Mesendoderm (in vitro differentiated cells): ENCODE measurements at regions not wholly inside any gene's neighbourhood (a gene's known extent, or its start where the extent isn't known, plus 50 kb on each side); places are given as distances from the start of the nearest gene placed in this dataset.

Source experiments
- DNase-seq: peaks from one replicate; pipeline ENCODE4 v3.0.0; 2013
- H2AK5ac ChIP-seq: 2 replicates; pipeline ENCODE4 v1.6.1; 2013; ENCODE audit warnings: low read length, inconsistent platforms
- H2BK120ac ChIP-seq: 2 replicates; pipeline ENCODE4 v1.6.1; 2013; ENCODE audit warnings: low read depth, mild to moderate bottlenecking, low read length, moderate library complexity, mixed read lengths
- H2BK15ac ChIP-seq: replicated peaks from 2 replicates; pipeline ENCODE4 v1.6.1; 2013; ENCODE audit warnings: low read depth, mild to moderate bottlenecking, moderate library complexity
- H2BK5ac ChIP-seq: 2 replicates; pipeline ENCODE4 v1.6.1; 2013; ENCODE audit warnings: low read length, inconsistent platforms
- H3K18ac ChIP-seq: 2 replicates; pipeline ENCODE4 v1.6.1; 2013; ENCODE audit warnings: mild to moderate bottlenecking, low read length, mixed read lengths
- H3K23ac ChIP-seq: one replicate; pipeline ENCODE4 v1.6.1; 2013; ENCODE audit warnings: low read length
- H3K27ac ChIP-seq: 2 replicates; pipeline ENCODE4 v1.5.1; 2013; ENCODE audit warnings: low read depth, mild to moderate bottlenecking, inconsistent platforms, low read length, moderate library complexity
- H3K27me3 ChIP-seq: 2 replicates; pipeline ENCODE4 v1.6.1; 2013; ENCODE audit warnings: low read length, control low read depth, mild to moderate bottlenecking, inconsistent platforms; ENCODE audit not compliant: insufficient read depth, poor library complexity
- H3K36me3 ChIP-seq: 2 replicates; pipeline ENCODE4 v1.6.1; 2013; ENCODE audit warnings: low read length, inconsistent platforms; ENCODE audit not compliant: control insufficient read depth, insufficient read depth
- H3K4ac ChIP-seq: one replicate; pipeline ENCODE4 v1.6.1; 2013; ENCODE audit warnings: low read depth, mild to moderate bottlenecking, low read length, moderate library complexity
- H3K4me1 ChIP-seq: 2 replicates; pipeline ENCODE4 v1.6.1; 2013; ENCODE audit warnings: low read depth, low read length, inconsistent platforms; ENCODE audit not compliant: control insufficient read depth
- H3K4me2 ChIP-seq: 2 replicates; pipeline ENCODE4 v1.6.1; 2013; ENCODE audit warnings: low read length
- H3K4me3 ChIP-seq: 2 replicates; pipeline ENCODE4 v1.5.1; 2013; ENCODE audit warnings: mild to moderate bottlenecking, low read length
- H3K56ac ChIP-seq: one replicate; pipeline ENCODE4 v1.6.1; 2013; ENCODE audit warnings: low read length
- H3K79me1 ChIP-seq: 2 replicates; pipeline ENCODE4 v1.6.1; 2013; ENCODE audit warnings: low read length, inconsistent platforms
- H3K79me2 ChIP-seq: 2 replicates; pipeline ENCODE4 v1.6.1; 2013; ENCODE audit warnings: mild to moderate bottlenecking, low read length; ENCODE audit not compliant: control insufficient read depth, insufficient read depth
- H3K9ac ChIP-seq: 2 replicates; pipeline ENCODE4 v1.6.1; 2013; ENCODE audit warnings: low read length, inconsistent platforms
- H4K5ac ChIP-seq: one replicate; pipeline ENCODE4 v1.6.1; 2013; ENCODE audit warnings: low read length
- H4K8ac ChIP-seq: one replicate; pipeline ENCODE4 v1.6.1; 2013; ENCODE audit warnings: low read depth, mild to moderate bottlenecking, control low read depth, low read length, moderate library complexity
- WGBS: extraction: QIAGEN DNeasy Blood & Tissue Kit; methylation state at CpG from one replicate; pipeline ENCODE4 v1.1.7; 2013; ENCODE audit warnings: low lambda C conversion rate, missing lambda C conversion rate; ENCODE audit not compliant: insufficient coverage; ENCODE audit errors: extremely low coverage; 5-methylcytosine and 5-hydroxymethylcytosine counted together

DNA sequence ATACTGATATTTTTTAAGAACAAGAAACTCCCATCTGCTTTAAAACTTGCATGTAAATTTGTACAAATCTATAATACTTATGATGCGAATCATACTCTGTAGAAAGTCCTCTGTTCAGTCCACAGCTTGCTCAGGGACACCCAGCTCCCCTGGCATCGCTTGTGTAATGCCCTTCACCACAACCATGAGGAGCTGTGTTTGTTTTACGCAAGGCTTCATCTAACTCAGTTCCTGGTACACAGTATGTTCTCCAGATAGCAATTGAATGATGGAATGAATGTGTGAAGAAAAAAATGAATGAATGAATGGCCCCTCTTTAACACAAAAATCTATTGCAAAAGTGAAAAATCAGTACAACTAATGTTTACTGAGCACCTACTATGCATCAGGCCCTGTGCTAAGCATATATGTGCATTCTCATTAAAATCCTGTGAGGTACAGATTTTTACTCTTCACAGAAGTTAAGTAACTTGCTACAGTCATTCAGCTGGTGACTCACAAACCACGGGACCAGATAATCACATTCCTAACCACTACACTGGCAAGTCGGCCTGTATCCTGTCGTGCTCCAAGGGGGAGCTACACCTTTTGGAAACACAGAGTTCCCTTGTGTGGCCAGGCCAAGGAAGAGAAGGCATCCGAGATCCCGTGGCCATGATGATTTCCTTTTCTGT is 58.7 kb upstream of the KDR start:
- H3K23ac ChIP-seq, result no peak overlapping the region
- H3K79me1 ChIP-seq, result no peaks in the 10 kb centered on the region
- no peak overlapping the region for H4K8ac ChIP-seq
- no peaks in the 10 kb centered on the region for H3K79me2 ChIP-seq
- no peaks in the 10 kb centered on the region for H3K27me3 ChIP-seq
- H3K36me3 ChIP-seq, result no peaks in the 10 kb centered on the region
- H2AK5ac ChIP-seq, result no peak overlapping the region
- no peak overlapping the region for H3K4me3 ChIP-seq
- no peak overlapping the region for H3K18ac ChIP-seq
- H2BK5ac ChIP-seq, result no peak overlapping the region
- peak; percentile 95 for DNase-seq
- H3K4me2 ChIP-seq, result no peak overlapping the region
- WGBS, result no CpG with 5 or more reads among the region's 8 CpGs
- H3K9ac ChIP-seq, result no peak overlapping the region
- H4K5ac ChIP-seq, result no peak overlapping the region
- peak overlapping the region; percentile 92 for H2BK15ac ChIP-seq
- H3K4me1 ChIP-seq, result peaks cover 10% of the 10 kb centered on the region
- peak overlapping the region; percentile 56 for H3K56ac ChIP-seq
- no peak overlapping the region for H3K27ac ChIP-seq
- no peak overlapping the region for H2BK120ac ChIP-seq
- peak overlapping the region; percentile 86 for H3K4ac ChIP-seq

- Histone ChIP-seq H3K4me1 (peaks cover 10% of the 10 kb centered on the region), H4K5ac (no peak overlapping the region), H3K36me3 (no peaks in the 10 kb centered on the region), H3K4me3 (no peak overlapping the region), H4K8ac (no peak overlapping the region), H3K56ac (peak overlapping the region; percentile 56), H3K9ac (no peak overlapping the region), H3K18ac (peak overlapping the region; percentile 86), H2BK5ac (peak overlapping the region; percentile 61), H3K27ac (peak overlapping the region; percentile 1), H3K79me1 (no peaks in the 10 kb centered on the region), H3K79me2 (no peaks in the 10 kb centered on the region), H2AK5ac (no peak overlapping the region), H3K4me2 (no peak overlapping the region), H3K23ac (no peak overlapping the region), H2BK15ac (no peak overlapping the region), H3K4ac (peak overlapping the region; percentile 89), H3K27me3 (no peaks in the 10 kb centered on the region), H2BK120ac (no peak overlapping the region)
- peak; percentile 75 for DNase-seq
- no CpG with 5 or more reads among the region's 9 CpGs for WGBS
These were observed 59.5 kb upstream of the KDR start for GRCh38 chr4:55184600-55185523.

- no peaks in the 10 kb centered on the region for H3K36me3 ChIP-seq
- H4K8ac ChIP-seq, result no peak overlapping the region
These were observed 60.7 kb upstream of the KDR start for GRCh38 chr4:55186123-55186522.

GRCh38 chr4:55186700-55187099 is 61.3 kb upstream of the KDR start:
- H4K5ac ChIP-seq, result no peak overlapping the region
- peak; percentile 91 for DNase-seq
- no peaks in the 10 kb centered on the region for H3K79me1 ChIP-seq
- H3K4ac ChIP-seq, result no peak overlapping the region
- no peak overlapping the region for H3K4me3 ChIP-seq
- no peaks in the 10 kb centered on the region for H3K27me3 ChIP-seq
- H3K56ac ChIP-seq, result no peak overlapping the region
- no peak overlapping the region for H3K27ac ChIP-seq
- H3K4me1 ChIP-seq, result peaks cover 10% of the 10 kb centered on the region
- H3K79me2 ChIP-seq, result no peaks in the 10 kb centered on the region
- no peak overlapping the region for H2BK15ac ChIP-seq
- no peak overlapping the region for H2BK120ac ChIP-seq
- no peak overlapping the region for H3K4me2 ChIP-seq
- H2AK5ac ChIP-seq, result no peak overlapping the region
- WGBS, result no CpG with 5 or more reads among the region's 3 CpGs
- H4K8ac ChIP-seq, result no peak overlapping the region
- no peak overlapping the region for H2BK5ac ChIP-seq
- no peak overlapping the region for H3K23ac ChIP-seq
- H3K18ac ChIP-seq, result no peak overlapping the region
- no peaks in the 10 kb centered on the region for H3K36me3 ChIP-seq
- H3K9ac ChIP-seq, result no peak overlapping the region

More at GRCh38 chr4:55186123-55186522, 60.7 kb upstream of the KDR start:
- Histone ChIP-seq H3K79me1 (no peaks in the 10 kb centered on the region), H3K4me2 (no peak overlapping the region), H3K27ac (peak overlapping the region; percentile 64), H2BK120ac (no peak overlapping the region), H3K9ac (no peak overlapping the region), H3K18ac (peak overlapping the region; percentile 94), H3K23ac (no peak overlapping the region), H2BK15ac (no peak overlapping the region), H3K56ac (peak overlapping the region; percentile 52), H4K5ac (no peak overlapping the region), H3K79me2 (no peaks in the 10 kb centered on the region), H3K27me3 (no peaks in the 10 kb centered on the region), H3K4me3 (no peak overlapping the region), H3K4ac (peak overlapping the region; percentile 36), H3K4me1 (peaks cover 10% of the 10 kb centered on the region), H2BK5ac (peak overlapping the region; percentile 64), H2AK5ac (peak overlapping the region; percentile 60)
- peak; percentile 34 for DNase-seq

DNA sequence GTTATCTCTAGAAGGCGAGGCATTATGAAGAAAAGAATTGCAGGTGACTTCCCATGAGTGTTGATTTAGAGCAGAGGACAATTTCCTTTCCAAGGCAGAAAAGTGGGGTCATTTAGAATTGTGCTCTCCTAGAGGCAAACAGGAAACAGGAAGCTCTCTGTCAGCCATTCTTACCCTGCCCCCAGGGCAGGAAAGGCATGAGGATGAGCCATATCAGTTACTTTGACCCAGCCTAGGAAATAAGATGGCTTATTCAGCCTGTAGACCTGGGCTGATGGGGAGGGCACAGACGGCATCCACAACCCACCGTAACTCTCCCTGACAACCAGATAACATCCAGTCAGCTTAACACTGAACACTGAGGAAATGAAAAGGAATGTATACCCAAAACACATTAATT is 88.8 kb upstream of the KDR start:
- no peak overlapping the region for H3K4me3 ChIP-seq
- no peak overlapping the region for H3K4ac ChIP-seq
- no peak overlapping the region for H2BK120ac ChIP-seq
- no peaks in the 10 kb centered on the region for H3K27me3 ChIP-seq
- no peak overlapping the region for H2BK5ac ChIP-seq
- no peaks in the 10 kb centered on the region for H3K79me2 ChIP-seq
- no peak overlapping the region for H3K4me2 ChIP-seq
- H3K4me1 ChIP-seq, result no peaks in the 10 kb centered on the region
- H3K9ac ChIP-seq, result no peak overlapping the region
- H4K8ac ChIP-seq, result no peak overlapping the region
- no peak overlapping the region for H3K18ac ChIP-seq
- H2AK5ac ChIP-seq, result no peak overlapping the region
- H3K36me3 ChIP-seq, result no peaks in the 10 kb centered on the region
- no peaks in the 10 kb centered on the region for H3K79me1 ChIP-seq
- no peak overlapping the region for H3K23ac ChIP-seq
- no peak overlapping the region for H4K5ac ChIP-seq
- no peak overlapping the region for H2BK15ac ChIP-seq
- peak; percentile 77 for DNase-seq
- WGBS, result no CpG with 5 or more reads among the region's 3 CpGs
- H3K56ac ChIP-seq, result peak overlapping the region; percentile 45
- H3K27ac ChIP-seq, result no peak overlapping the region
